OCI-LY1 (cell line): ENCODE measurements at regions not wholly inside any gene's neighbourhood (a gene's known extent, or its start where the extent isn't known, plus 50 kb on each side); places are given as distances from the start of the nearest gene placed in this dataset.

Experiments
- CTCF ChIP-seq: fragments of 200-600 bp; sonication (generic), shearing (Covaris generic); IDR thresholded peaks from 2 replicates; pipeline ENCODE4 v1.5.1; 2017; ENCODE audit warnings: mild to moderate bottlenecking, antibody characterized with exemption, low read length, moderate library complexity, mixed read lengths
- EZH2 ChIP-seq: fragments of 200-600 bp; sonication (generic), shearing (Covaris generic); IDR thresholded peaks from 2 replicates; pipeline ENCODE4 v1.8.0; 2017; ENCODE audit warnings: borderline replicate concordance, mixed run types, mild to moderate bottlenecking, antibody characterized with exemption, low read length, moderate library complexity, mixed read lengths

- TF ChIP-seq CTCF (no peak), EZH2 (no peak)
Measured at GRCh38 chr7:26533217-26533616, 241.6 kb downstream of the SNX10 start.
